VCaP (cell line): ENCODE measurements at regions not wholly inside any gene's neighbourhood (a gene's known extent, or its start where the extent isn't known, plus 50 kb on each side); places are given as distances from the start of the nearest gene placed in this dataset.

Source experiments
- H3K27ac ChIP-seq: fragments of 450-650 bp; 2 replicates; pipeline ENCODE4 v1.5.1; 2017
- TF ChIP-seq, protein P1 (sequence below): fragments of 450-650 bp; conservative IDR thresholded peaks from 2 replicates; pipeline ENCODE4 v1.5.1; 2017; ENCODE audit warnings: mild to moderate bottlenecking, moderate library complexity

DNA sequence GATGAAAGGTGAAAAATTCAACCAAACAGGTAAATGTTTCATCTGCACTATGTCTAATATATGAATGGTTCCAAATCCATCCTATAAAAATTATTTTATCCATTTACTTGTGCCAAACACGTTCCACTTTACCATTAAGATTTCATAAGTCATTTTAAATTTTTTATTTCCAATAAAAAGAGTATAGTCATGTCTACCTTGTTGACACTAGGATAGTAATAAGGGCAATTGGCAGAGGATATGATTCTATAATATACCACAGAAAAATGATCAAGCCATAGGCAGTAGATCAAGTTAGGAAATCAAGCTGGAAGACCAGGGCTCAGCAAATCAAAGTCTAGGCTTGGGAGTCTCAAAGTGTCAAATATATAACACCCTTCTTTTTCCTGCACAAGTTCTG lies 384.3 kb downstream of the METTL4 start:
- TF ChIP-seq, protein P1, sequence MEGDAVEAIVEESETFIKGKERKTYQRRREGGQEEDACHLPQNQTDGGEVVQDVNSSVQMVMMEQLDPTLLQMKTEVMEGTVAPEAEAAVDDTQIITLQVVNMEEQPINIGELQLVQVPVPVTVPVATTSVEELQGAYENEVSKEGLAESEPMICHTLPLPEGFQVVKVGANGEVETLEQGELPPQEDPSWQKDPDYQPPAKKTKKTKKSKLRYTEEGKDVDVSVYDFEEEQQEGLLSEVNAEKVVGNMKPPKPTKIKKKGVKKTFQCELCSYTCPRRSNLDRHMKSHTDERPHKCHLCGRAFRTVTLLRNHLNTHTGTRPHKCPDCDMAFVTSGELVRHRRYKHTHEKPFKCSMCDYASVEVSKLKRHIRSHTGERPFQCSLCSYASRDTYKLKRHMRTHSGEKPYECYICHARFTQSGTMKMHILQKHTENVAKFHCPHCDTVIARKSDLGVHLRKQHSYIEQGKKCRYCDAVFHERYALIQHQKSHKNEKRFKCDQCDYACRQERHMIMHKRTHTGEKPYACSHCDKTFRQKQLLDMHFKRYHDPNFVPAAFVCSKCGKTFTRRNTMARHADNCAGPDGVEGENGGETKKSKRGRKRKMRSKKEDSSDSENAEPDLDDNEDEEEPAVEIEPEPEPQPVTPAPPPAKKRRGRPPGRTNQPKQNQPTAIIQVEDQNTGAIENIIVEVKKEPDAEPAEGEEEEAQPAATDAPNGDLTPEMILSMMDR = no peak
- H3K27ac ChIP-seq = no peak overlapping the region

DNA sequence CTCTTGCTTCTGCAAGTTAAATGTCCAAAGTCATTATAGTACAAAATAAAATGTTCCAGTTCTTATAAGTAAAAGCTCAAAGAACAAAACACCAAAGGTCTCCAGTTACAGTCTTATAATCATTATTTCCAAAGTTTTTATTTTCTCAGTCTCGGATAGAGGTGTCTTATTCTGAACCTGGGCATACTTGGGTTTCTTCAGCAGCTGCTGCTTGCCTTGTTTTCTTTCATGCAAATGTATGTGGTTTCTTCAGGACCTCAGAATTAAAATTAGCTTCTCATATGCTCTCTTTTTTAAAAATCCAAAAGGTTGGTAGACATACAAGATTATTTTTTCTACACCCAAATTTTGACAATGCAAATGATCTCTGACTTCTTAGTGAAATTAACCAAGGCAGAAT lies 383.0 kb downstream of the METTL4 start:
- no peak overlapping the region for H3K27ac ChIP-seq
- TF ChIP-seq, protein P1 = no peak

DNA sequence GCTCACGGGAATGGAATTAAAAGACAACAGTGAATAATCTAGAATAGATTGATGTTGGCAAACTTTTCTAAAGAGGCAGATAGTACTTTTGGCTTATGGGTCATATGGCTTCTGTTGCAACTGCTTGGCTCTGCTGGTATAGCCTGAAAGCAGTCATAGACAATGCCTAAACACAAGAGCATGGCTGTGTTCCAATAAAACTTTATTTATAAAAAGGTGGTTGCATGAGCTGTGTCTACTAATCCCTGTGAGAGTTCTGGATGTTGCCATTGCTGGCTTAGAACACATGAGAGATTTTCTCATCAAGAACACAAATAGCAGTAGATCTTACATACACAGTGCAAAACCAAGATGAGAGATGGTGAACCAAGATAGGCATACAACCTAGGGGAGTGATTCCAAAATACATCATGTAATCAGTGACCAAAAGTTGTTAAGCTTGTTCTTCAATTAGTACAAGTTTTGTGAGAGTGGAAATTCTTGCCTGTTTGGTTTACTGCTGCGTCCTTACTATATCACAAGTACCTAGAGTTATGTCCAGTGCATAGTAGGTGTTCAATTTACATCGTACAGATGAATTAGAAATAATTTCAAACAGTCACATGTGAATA lies 380.0 kb downstream of the METTL4 start:
- TF ChIP-seq, protein P1 = no peak
- no peak overlapping the region for H3K27ac ChIP-seq

DNA sequence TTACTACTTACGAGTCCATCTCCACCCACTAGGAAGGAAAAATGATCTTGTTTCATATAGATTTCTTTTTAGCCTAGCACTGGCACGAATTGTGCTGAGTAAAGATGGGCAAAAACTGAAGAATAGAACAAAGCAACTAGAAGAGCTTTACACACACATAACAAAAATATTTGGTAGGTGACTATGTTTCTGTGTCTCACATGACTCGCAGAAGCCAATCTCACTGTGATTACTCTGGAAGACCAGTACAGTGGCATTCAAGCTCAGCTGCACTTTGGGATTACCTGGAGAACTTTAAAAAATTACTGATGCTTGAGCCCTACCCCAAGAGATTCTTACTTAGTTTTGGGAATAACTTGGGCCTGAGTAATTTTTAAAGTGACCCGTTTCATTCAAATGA lies 378.7 kb downstream of the METTL4 start:
- TF ChIP-seq, protein P1 = no peak
- H3K27ac ChIP-seq = no peak overlapping the region

GRCh38 chr18:2197946-2198345 lies 373.4 kb downstream of the METTL4 start:
- TF ChIP-seq, protein P1 = no peak
- H3K27ac ChIP-seq = no peak overlapping the region

DNA sequence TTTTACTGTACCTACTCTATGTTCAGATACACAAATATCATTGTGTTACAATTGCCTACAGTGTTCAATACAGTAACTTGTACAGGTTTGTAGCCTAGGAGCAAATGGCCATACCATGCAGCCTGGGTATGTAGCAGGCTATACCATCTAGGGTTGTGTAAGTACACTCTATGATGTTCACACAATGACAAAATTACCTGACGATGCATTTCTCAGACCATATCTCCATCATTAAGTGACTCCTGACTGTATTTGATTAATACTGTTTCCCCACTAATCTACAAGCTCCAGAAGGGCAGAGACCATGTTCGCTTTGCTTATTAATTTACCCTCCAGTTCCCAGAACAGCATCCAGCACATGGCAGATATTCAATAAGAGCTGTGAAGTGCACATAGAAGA lies 372.2 kb downstream of the METTL4 start:
- H3K27ac ChIP-seq = no peak overlapping the region
- TF ChIP-seq, protein P1 = no peak

- TF ChIP-seq, protein P1 = no peak
- no peak overlapping the region for H3K27ac ChIP-seq
These were observed 370.2 kb downstream of the METTL4 start for GRCh38 chr18:2201036-2201600.
